HG02970 (cell line): ENCODE measurements at regions not wholly inside any gene's neighbourhood (a gene's known extent, or its start where the extent isn't known, plus 50 kb on each side); places are given as distances from the start of the nearest gene placed in this dataset.

Experiments
- ATAC-seq: cut with Tn5 transposase; IDR thresholded peaks from one replicate; pipeline ENCODE4 v1.9.1; 2021; ENCODE audit warnings: mild to moderate bottlenecking, moderate library complexity, moderate number of reproducible peaks; ENCODE audit not compliant: unreplicated experiment, low FRiP score

DNA sequence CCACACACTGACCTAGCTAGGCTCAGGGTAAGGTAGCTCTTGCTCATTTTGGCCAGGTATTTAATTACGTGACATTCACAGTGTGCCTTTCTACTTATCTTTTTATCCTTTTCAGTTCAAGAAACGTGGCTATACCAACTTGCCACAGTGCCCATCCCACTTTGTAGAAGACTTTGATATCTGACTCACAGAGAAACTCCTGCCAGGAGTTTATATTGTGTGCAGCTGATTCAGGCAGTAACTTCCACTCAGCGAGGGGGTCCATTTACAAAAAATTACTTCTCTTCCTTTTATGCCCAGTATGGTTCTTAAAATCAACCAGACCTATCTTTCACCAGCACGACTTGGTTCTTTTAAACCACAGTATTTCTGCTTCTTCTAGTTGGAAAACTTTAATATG lies 75.6 kb downstream of the PRL start:
- no peak for ATAC-seq

DNA sequence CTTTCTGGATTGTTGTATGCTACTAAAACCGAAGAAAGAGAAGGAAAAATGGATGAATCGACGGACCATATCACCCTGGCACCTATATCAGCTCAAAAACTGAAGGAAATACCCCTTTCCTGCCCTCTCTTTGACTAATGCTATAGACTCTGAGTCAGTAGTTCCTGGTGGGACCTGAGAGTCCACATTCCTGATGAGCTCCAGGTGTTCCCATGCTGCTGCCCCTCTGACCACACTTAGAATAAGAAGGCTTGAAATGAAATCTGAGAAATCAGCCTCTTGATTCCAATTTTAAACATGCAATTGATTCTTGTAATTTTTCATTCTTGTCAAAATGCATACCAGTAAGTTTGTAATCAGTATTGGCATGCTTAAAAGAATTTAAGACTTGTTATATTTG lies 75.2 kb downstream of the PRL start:
- no peak for ATAC-seq

DNA sequence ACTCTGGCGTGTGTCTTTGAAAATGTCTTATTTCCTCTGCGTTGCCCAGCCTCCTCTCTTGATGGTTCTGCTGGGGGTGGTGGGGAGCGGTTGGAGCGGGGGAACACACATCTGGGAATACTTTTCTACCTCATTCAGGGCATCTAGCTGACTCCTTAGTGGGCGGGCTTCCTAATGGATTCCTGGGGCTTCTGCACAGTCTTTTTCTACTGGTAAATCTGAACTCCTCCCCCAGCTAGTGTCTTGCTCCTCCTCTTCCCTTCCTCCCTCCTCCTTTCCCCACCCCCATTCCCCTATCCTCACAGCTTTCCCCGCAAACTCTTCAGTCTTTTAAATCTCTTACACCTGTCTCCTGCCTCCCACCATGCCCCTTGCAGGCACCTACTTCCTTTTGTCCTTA lies 74.4 kb downstream of the PRL start:
- ATAC-seq, result no peak

DNA sequence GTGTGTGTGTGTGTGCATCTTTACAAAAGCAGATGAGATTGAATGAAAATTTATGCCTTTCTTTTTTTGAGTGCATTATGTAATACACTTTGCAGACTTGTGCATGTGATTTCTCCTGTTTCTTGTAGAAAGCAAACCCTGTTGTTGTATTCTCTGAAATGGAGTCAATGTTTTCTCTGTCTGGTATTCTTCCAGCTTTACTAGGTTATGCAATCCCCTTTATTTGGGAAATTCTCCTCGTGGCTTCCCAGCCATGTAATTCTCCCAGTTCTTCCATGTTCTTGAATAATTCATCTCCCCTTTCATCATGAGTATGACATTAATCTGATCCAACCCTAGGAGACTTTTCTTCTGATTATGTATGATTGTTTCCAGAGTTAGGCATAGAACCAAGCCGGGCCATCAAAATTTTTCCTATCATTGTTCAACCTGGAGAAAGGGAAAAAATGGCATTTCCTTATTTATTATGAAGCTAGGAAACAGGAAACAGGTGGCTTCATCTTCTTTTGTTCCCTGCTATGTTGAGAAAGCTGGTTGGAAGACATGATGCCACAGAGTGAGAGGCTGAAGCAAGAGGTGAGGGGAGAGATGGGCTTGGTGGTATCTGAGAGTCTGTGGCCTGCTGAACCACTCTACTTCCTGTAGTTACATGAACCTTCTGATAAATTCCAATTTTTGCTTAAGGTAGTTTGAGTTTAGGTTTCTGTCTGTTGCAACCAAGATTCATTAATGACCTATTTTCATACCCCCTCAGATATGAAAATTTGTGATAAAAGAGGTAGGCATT lies 68.8 kb downstream of the PRL start:
- ATAC-seq, result no peak

DNA sequence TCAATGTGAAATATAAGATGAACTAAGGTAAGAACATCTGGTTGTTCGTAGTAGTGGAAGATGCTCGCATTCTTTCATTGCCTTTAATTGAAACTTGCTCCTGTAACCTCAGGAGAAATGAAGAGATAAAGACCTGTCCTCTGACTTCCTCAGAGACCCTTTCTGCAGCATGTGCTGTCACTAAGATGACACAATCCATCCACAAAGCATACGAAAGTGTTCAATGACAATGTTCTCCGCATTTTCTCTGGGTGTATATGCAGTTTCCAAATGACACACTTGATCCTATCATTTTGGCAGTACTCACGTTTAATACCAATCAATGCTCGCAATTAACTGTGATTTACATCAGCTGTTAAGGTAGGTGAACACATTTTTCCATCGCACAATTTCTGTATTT lies 65.8 kb downstream of the PRL start:
- ATAC-seq, result no peak

DNA sequence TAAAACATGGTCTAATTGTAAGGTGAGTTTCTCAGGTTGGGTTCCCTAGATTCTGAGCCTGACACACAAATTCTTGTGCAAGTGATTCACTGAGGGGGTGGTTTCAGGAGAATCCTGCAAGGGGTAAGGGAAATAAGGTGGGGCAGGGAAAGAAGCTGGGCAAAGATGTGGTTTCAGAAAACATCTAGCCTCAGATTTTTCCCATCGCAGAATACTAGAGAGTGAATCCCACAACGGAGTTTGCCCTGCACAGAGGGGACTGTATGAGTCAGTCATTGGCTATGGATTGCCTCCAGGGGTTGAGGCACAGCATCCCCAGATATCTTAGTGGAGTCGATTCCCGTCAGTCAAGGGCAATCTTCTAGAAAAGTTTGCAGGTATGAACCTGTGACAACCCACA lies 65.2 kb downstream of the PRL start:
- no peak for ATAC-seq

DNA sequence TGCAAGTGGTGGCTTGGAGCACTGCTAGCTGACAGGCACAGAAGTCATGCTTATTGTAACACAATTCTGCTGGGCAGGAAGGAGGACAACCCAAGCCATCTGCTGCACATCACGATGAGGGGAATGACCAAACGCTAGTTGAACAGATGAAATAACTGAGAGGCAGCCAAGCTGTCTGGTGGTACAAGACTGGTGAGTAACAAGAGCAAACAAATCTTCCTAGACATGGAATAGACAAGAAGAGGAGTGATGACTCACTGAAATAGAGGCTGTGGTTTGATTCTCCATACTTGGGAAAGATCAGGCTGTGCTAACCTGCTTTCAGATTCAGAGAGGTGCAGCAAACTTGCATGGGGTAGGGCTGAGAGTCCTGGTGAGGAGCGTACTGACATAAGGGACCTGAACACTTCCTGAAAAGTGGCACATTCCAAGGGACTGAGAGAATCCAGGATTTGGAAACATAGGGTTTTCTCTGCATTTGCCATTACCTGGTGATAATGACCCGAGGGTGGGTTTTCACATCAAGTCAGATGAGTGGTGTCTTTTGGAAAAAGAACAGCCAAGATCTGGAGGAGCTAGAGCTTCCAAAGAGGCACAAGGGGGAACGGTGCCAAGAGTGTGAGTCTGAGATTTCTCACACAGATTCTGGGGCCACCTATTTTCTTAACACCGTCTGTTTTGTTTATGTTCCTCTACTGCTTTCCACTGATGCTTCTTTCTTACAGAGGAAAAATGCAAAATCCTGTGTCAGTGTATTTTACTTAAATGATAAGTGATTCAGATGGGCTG lies 60.0 kb downstream of the PRL start:
- ATAC-seq, result no peak
